Activated naive CD4-positive, alpha-beta T cell treated with anti-CD3 and anti-CD28 coated beads, Interleukin-2, amount 10 ng/mL, durations not matched to agents 7 days and 5 days (primary cell): ENCODE measurements at regions not wholly inside any gene's neighbourhood (a gene's known extent, or its start where the extent isn't known, plus 50 kb on each side); places are given as distances from the start of the nearest gene placed in this dataset.
"Not testable (repeated sequence)": the region's sequence is repeated elsewhere in the genome, so short reads cannot be mapped to it uniquely, and the experiment has no call there.

Experiments used
- CTCF ChIA-PET: fragments of 350-600 bp; sonication (Branson Sonifier 250); formaldehyde crosslinking; loops from one replicate; lab custom pipeline; 2021; ENCODE audit warnings: antibody characterized with exemption; lab: Charles Lee
- DNase-seq: peaks from one replicate; pipeline ENCODE4 v3.0.0-alpha.2; 2020
- H3K27ac Mint-ChIP-seq: one replicate; pipeline ENCODE4 v1.8.0; 2021; ENCODE audit warnings: mild to moderate bottlenecking, moderate library complexity, mixed read lengths
- H3K27me3 Mint-ChIP-seq: one replicate; pipeline ENCODE4 v1.8.0; 2021; ENCODE audit warnings: mild to moderate bottlenecking, mixed read lengths
- H3K36me3 Mint-ChIP-seq: one replicate; pipeline ENCODE4 v1.8.0; 2021; ENCODE audit warnings: mixed read lengths
- H3K4me1 Mint-ChIP-seq: one replicate; pipeline ENCODE4 v1.8.0; 2021; ENCODE audit warnings: mixed read lengths
- H3K4me3 Mint-ChIP-seq: one replicate; pipeline ENCODE4 v1.8.0; 2021; ENCODE audit warnings: mild to moderate bottlenecking, moderate library complexity, mixed read lengths
- H3K9me3 Mint-ChIP-seq: one replicate; pipeline ENCODE4 v1.8.0; 2021; ENCODE audit warnings: mixed read lengths

DNA sequence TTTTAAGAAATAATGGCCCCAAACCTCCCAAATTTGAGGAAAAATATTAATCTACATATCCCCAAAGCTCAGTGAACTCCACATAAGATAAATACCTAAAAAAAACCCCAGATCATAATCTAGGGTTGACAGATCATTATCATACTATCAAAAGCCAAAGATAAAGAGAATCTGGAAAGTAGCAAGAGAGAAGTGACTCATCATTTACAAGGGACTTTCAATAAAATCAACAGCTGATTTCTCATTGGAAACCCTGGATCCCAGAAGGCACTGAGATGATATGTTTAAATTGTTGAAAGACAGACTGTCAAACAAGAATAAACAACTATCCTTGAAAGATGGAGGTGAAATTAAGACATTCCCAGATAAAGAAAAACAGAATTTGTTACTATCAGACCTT lies 199.3 kb downstream of the KCNRG start:
- peaks cover 10% of the 10 kb centered on the region for H3K36me3 Mint-ChIP-seq
- H3K27ac Mint-ChIP-seq: no peak overlapping the region
- peaks cover 4% of the 10 kb centered on the region for H3K4me1 Mint-ChIP-seq
- peaks cover 4% of the 10 kb centered on the region for H3K27me3 Mint-ChIP-seq
- CTCF ChIA-PET: no interaction called here
- no peak overlapping the region for H3K4me3 Mint-ChIP-seq
- H3K9me3 Mint-ChIP-seq: peaks cover 16% of the 10 kb centered on the region
- no peak for DNase-seq

DNA sequence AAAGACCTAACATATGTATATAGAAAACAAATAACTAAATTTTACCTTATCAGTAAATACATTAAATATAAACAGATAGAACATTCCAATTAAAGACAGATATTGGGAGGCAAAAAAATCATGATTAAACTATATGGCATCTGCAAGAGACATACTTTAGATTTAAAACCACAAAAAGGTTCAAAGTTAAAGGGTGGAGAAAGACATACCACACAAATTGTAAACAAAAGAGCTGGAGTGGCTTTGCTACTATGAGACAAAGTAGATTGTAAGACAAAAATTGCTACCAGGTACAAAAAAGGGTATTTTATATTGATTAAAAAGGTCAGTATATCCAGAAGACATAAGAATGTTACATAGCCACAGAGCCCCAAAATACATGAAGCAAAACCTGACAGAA lies 200.2 kb downstream of the KCNRG start:
- peaks cover 4% of the 10 kb centered on the region for H3K27me3 Mint-ChIP-seq
- H3K36me3 Mint-ChIP-seq: peaks cover 10% of the 10 kb centered on the region
- no peak overlapping the region for H3K27ac Mint-ChIP-seq
- peaks cover 16% of the 10 kb centered on the region for H3K9me3 Mint-ChIP-seq
- CTCF ChIA-PET: no interaction called here
- peaks cover 4% of the 10 kb centered on the region for H3K4me1 Mint-ChIP-seq
- no peak for DNase-seq
- H3K4me3 Mint-ChIP-seq: no peak overlapping the region

DNA sequence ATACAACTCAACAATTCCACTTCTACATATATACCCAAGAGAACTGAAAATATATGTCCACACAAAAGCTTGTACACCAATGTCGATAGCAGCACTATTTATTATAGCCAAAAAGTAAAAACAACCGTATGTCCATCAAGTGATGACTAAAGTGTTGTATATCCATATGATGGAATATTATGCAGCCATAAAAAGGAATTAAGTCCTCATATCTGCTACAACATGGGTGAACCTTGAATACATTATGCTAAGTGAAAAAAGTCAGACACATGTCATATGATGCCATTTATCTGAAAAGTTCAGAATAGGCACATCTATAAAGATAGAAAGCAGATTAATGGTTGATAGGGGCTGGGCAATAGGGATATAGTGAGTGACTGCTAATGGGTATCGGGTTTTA lies 204.5 kb downstream of the KCNRG start:
- Mint-ChIP-seq H3K27ac (no peak overlapping the region), H3K4me1 (no peaks in the 10 kb centered on the region), H3K27me3 (peaks cover 26% of the 10 kb centered on the region), H3K36me3 (peaks cover 2% of the 10 kb centered on the region), H3K4me3 (no peak overlapping the region), H3K9me3 (peaks cover 5% of the 10 kb centered on the region)
- DNase-seq: no peak
- CTCF ChIA-PET: no interaction called here

DNA sequence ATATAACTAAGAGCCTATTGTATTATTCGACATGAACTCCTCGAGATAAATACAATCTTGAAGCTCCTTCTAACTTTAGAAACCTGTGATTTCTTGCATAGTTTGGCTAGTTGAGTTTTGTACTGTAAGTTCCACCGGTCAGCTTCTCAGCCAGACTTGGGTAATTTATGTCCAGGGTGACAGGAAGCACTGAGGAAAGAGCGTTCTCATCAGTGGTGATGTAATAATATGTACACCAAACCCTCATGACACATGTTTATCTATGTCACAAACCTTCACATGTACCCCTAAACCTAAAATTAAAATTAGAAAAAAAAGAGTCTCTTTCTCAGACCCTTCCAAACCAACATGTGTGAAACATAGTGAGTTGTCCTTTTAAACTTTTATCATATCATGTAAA lies 205.7 kb downstream of the KCNRG start:
- Mint-ChIP-seq H3K4me1 (no peaks in the 10 kb centered on the region), H3K27me3 (peaks cover 26% of the 10 kb centered on the region), H3K4me3 (no peak overlapping the region), H3K9me3 (peaks cover 5% of the 10 kb centered on the region), H3K36me3 (peaks cover 2% of the 10 kb centered on the region), H3K27ac (no peak overlapping the region)
- CTCF ChIA-PET: no interaction called here
- DNase-seq: no peak

DNA sequence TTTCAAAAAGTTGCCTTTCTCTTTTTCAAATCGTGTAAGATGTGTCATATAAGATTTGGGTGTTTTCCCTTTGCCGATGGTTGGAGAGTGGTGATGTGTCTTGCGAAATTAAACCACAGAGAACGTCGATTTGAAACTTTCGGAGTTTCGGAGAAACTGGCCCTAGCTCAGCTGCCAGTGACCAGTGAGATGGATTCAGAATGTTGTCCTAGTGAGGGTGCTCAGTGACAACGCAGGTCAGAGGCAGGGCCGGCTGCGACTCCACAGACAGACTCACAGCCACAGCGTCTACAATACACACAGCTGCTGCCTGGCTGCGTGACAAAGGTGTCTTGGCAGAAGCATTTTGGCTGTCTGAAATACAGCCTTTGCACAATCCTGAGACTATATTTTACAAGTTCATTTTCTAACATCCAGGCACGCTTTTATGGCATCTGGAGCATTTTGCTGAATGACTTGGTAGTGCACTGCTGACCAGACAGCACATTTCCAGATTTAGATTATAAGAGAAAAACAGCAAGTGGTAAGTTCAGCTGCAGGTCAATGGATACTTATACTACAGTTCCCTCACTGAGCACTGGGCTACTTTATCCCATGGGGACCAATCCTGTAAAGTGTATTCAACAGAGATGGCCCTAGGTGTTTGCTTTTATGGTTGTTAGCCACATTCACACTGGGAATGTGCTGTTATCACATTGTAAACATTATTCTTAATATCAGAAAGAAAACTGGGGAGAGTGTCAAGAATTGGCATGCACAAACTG lies 207.5 kb downstream of the KCNRG start:
- H3K4me1 Mint-ChIP-seq: peaks cover 8% of the 10 kb centered on the region
- CTCF ChIA-PET: no interaction called here

DNA sequence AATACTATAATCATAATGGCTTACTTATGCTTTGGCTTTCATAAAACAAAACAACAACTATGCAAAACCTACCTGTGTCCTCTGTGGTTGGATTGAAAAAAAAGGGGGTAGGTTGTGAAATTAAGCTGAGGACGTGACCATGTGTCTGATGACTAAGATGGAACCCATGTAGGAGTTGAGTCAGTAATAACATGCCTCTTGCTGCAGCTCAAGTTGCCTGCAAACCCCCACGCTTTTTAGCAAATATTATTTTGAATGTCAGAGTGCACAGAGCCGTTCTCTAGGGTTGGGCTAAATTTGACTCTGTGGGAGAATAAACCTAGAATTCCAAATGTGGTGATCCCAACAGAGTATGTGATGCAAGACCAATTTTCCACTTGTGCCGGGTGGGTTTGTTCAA lies 209.3 kb downstream of the KCNRG start:
- peaks cover 28% of the 10 kb centered on the region for H3K27me3 Mint-ChIP-seq
- no peaks in the 10 kb centered on the region for H3K9me3 Mint-ChIP-seq
- CTCF ChIA-PET: interaction anchor here (1.0 to 1.3 kb wide), 2 partner anchors 55 to 105 kb away, joined by 3 read pairs; no protein-coding TSS in a partner anchor
- peaks cover 8% of the 10 kb centered on the region for H3K4me1 Mint-ChIP-seq
- DNase-seq: no peak
- H3K27ac Mint-ChIP-seq: no peak overlapping the region
- H3K36me3 Mint-ChIP-seq: no peaks in the 10 kb centered on the region
- H3K4me3 Mint-ChIP-seq: no peak overlapping the region

More for the DNA sequence above, 207.5 kb downstream of the KCNRG start:
- Mint-ChIP-seq H3K27me3 (peaks cover 22% of the 10 kb centered on the region), H3K4me3 (no peak overlapping the region), H3K36me3 (no peaks in the 10 kb centered on the region), H3K9me3 (no peaks in the 10 kb centered on the region), H3K27ac (no peak overlapping the region)
- DNase-seq: no peak

DNA sequence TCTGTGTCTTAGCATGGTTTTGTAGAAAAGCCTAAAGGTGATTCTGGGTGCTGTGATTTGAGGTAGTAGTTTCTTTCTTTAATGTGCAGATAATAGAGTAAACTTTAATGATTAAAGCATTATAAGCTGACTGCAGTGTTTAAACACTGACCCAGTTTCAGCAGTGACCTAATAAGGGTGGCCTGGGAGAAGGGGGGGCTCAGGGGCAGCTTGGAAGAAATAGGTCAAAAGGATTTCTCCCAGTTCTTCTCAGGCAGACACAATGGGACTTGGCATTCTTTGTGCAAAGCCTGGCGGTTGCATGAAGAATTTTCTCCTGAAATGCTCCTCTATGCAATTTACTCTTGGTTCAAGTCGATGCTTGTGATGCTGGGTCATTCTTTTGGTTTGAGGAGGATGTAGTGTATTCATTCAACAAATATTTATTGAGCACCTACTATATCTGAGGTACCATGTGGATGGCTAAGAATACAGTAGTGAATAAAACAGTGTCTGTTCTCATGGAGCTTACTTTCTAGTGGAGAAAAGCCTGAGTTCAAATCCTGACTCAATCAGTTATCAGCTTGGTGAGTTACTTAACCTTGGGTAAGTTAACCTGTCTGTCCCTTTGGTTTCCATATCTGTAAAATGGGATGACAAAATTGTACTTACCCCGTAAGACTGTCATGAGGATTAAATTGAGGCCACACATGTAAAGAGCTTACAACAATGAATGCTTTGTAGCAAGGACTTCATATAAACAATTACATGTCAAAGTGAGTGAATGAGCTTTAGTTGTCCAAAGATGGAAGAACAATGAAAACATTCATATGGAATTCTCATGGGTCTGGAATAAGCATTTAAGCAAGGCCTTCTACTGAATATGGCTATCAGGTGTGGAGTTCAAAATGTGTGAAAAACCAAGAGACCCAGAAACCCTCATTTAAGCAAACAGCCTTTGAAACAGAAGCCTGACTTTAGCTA lies 210.2 kb downstream of the KCNRG start:
- Mint-ChIP-seq H3K27ac (no peak overlapping the region), H3K4me1 (peaks cover 17% of the 10 kb centered on the region), H3K36me3 (no peaks in the 10 kb centered on the region), H3K9me3 (no peaks in the 10 kb centered on the region), H3K4me3 (no peak overlapping the region), H3K27me3 (peaks cover 27% of the 10 kb centered on the region)
- CTCF ChIA-PET: interaction anchor here (1.0 to 1.3 kb wide), 2 partner anchors 54 to 104 kb away, joined by 3 read pairs; no protein-coding TSS in a partner anchor
- DNase-seq: no peak

DNA sequence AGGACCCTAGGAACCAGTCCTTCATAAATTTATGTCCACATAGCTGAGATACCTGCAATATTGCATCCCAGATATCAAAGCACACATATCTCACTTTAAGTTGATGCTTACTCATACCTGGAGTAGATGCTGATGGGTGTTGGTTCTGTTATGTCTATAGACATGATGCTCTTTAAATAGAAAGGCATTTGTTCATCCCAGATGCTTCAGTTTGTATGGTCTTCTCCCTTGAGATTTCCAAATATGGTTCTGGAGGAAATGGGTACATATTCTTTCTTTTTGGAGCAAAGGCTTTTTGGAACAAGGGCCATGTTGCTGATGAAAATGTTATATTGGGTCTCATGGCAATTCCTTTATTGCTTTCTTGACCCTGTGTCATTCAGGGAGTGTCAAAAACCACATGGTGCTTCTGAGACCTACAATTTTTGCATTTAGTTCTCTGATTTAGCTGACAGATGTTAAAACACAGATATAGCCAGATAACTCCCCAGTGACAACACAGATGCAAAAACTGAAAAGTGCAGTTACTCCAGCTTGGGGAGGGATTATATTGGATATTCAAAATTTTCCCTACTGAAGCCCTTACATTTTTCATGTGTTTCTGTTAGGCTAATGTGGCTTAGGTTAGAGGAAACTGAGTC lies 211.4 kb downstream of the KCNRG start:
- Mint-ChIP-seq H3K4me3 (no peak overlapping the region), H3K36me3 (no peaks in the 10 kb centered on the region), H3K4me1 (peaks cover 24% of the 10 kb centered on the region), H3K9me3 (no peaks in the 10 kb centered on the region), H3K27ac (no peak overlapping the region), H3K27me3 (peaks cover 22% of the 10 kb centered on the region)
- CTCF ChIA-PET: interaction anchor here (1.0 kb wide), 1 partner anchor 134 kb away, joined by 3 read pairs; no protein-coding TSS in a partner anchor
- DNase-seq: no peak

DNA sequence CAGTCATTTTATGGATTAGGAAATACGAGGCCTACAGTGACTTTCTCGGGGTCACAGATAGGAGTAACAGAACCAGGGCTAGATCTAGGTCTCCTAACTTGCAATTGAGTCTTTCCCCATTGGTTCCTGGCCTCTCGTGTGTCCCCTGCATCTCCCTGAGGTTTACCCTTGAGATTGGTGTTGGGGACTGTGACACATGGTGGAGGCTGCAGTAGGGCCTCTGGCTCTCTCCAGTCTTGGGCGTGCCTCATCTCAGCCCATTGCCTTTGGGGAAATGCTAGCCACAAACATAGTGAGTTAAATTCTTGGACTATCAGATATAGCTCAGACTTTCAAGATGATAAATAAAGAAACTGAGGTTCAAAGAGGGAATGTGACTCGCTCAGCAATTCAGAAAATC lies 212.1 kb downstream of the KCNRG start:
- CTCF ChIA-PET: interaction anchor here (1.0 kb wide), 1 partner anchor 133 kb away, joined by 3 read pairs; no protein-coding TSS in a partner anchor
- H3K4me3 Mint-ChIP-seq: no peak overlapping the region
- H3K4me1 Mint-ChIP-seq: peaks cover 24% of the 10 kb centered on the region
- no peak for DNase-seq
- no peaks in the 10 kb centered on the region for H3K36me3 Mint-ChIP-seq
- H3K27ac Mint-ChIP-seq: no peak overlapping the region
- no peaks in the 10 kb centered on the region for H3K9me3 Mint-ChIP-seq
- peaks cover 21% of the 10 kb centered on the region for H3K27me3 Mint-ChIP-seq

DNA sequence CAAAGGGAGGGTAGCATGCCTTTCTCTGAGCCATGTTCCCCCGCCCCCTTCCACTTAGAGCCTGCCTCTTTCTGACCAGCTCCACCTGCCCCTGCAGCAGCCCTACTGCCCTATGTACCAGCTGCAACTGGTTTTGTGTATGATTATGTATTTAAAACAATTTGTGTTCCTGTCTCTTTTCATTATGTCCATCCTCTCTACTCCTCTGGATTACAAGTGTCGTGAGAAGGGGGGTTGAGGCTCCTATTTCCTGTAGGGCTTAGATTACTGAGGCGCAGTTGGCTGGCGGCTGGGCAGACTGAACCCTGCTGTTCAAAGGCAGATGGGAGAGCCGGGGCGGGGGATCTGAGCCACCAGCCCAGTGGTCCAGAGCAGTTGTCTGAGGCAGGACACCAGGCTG lies 213.3 kb downstream of the KCNRG start:
- H3K36me3 Mint-ChIP-seq: peaks cover 3% of the 10 kb centered on the region
- DNase-seq: no peak
- H3K9me3 Mint-ChIP-seq: peaks cover 4% of the 10 kb centered on the region
- no peak overlapping the region for H3K4me3 Mint-ChIP-seq
- H3K4me1 Mint-ChIP-seq: peaks cover 24% of the 10 kb centered on the region
- CTCF ChIA-PET: no interaction called here
- H3K27me3 Mint-ChIP-seq: peaks cover 25% of the 10 kb centered on the region
- H3K27ac Mint-ChIP-seq: no peak overlapping the region

DNA sequence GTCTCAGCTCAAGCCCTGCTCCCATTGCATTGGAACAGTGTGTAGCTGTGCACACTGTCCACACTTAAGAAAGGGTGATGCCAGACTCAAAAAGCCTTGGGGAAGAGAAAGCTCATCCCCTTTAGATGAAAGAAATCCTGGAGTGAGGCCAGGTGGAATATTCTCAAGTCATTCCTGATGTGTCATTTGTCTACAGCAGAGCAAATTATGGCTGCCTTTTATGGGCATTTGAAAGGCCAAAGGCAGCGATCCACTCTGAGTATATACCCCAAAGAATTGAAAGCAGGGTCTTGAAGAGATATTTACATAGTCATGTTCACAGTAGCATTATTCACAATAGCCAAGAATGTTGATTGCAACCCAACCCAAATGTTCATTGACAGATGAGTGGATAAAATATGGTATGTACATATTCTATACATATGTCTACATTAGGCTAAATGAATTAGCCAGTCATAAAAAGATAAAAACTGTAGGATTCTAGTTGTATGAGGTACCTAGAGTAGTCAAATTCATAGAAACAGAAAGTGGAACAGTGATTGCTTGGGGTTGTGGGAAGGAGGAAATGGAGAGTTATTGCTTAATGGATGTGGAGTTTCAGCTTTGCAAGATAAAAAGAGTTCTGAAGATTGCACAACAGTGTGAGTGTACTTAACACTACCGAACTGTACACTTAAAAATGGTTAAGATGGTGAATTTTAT lies 214.9 kb downstream of the KCNRG start:
- peaks cover 25% of the 10 kb centered on the region for H3K4me1 Mint-ChIP-seq
- H3K9me3 Mint-ChIP-seq: peaks cover 4% of the 10 kb centered on the region
- H3K27ac Mint-ChIP-seq: no peak overlapping the region
- peaks cover 3% of the 10 kb centered on the region for H3K36me3 Mint-ChIP-seq
- H3K27me3 Mint-ChIP-seq: peaks cover 25% of the 10 kb centered on the region
- DNase-seq: no peak
- no peak overlapping the region for H3K4me3 Mint-ChIP-seq
- CTCF ChIA-PET: interaction anchor here (0.7 kb wide), 1 partner anchor 11 kb away, joined by 3 read pairs; no protein-coding TSS in a partner anchor

DNA sequence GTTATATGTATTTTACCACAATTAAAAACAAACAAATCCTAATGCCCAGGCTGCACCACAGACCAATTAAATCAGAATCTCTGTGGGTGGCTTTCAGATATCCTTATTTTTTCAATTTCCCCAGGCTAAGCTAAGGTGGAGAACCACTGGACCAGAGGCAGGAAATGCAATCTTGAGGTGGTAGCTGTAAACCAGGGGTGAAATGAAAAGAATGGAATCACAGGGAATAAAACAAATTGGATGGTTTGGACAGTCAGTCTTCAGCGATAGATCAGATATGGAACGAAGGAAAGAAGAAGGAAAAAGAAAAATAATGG lies 215.4 kb downstream of the KCNRG start:
- peaks cover 4% of the 10 kb centered on the region for H3K9me3 Mint-ChIP-seq
- H3K27ac Mint-ChIP-seq: no peak overlapping the region
- no peak for DNase-seq
- peaks cover 3% of the 10 kb centered on the region for H3K36me3 Mint-ChIP-seq
- peaks cover 30% of the 10 kb centered on the region for H3K4me1 Mint-ChIP-seq
- peaks cover 25% of the 10 kb centered on the region for H3K27me3 Mint-ChIP-seq
- CTCF ChIA-PET: interaction anchor here (0.7 kb wide), 1 partner anchor 10 kb away, joined by 3 read pairs; no protein-coding TSS in a partner anchor
- no peak overlapping the region for H3K4me3 Mint-ChIP-seq

DNA sequence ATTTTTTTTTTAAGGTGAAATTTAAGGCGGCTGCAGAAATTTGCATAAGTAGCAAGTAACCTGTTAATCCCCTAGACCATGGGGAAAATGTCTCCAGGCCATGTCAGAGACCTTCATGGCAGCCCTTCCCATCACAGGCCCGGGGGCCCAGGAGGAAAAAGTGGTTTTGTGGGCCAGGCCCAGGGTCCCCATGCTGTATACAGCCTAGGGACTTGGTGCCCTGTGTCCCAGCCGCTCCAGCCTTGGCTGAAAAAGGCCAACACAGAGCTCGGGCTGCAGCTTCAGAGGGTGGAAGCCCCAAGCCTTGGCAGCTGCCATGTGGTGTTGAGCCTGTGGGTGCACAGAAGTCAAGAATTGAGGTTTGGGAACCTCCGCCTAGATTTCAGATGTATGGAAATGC lies 218.3 kb downstream of the KCNRG start:
- H3K4me3 Mint-ChIP-seq, H3K9me3 Mint-ChIP-seq, CTCF ChIA-PET, DNase-seq, H3K36me3 Mint-ChIP-seq, H3K27ac Mint-ChIP-seq: not testable (repeated sequence)
- Mint-ChIP-seq H3K4me1 (peaks cover 36% of the 10 kb centered on the region), H3K27me3 (peaks cover 21% of the 10 kb centered on the region)
